GM18868 (cell line): ENCODE measurements at regions not wholly inside any gene's neighbourhood (a gene's known extent, or its start where the extent isn't known, plus 50 kb on each side); places are given as distances from the start of the nearest gene placed in this dataset.
"Not testable (repeated sequence)": the region's sequence is repeated elsewhere in the genome, so short reads cannot be mapped to it uniquely, and the experiment has no call there.

ENCODE experiments used
- ATAC-seq: cut with Tn5 transposase; IDR thresholded peaks from one replicate; pipeline ENCODE4 v1.9.1; 2021; ENCODE audit warnings: mild to moderate bottlenecking, moderate library complexity; ENCODE audit not compliant: unreplicated experiment

- no peak for ATAC-seq
These were observed 60.9 kb upstream of the BMAL1 start for GRCh38 chr11:13216711-13217075.

GRCh38 chr11:13218685-13219084 is 58.9 kb upstream of the BMAL1 start:
- ATAC-seq: not testable (repeated sequence)

- no peak for ATAC-seq
These were observed 57.4 kb upstream of the BMAL1 start for GRCh38 chr11:13220148-13220547.

GRCh38 chr11:13221722-13222121 is 55.9 kb upstream of the BMAL1 start:
- no peak for ATAC-seq

GRCh38 chr11:13222285-13222684 is 55.3 kb upstream of the BMAL1 start:
- no peak for ATAC-seq

- no peak for ATAC-seq
These were observed 54.5 kb upstream of the BMAL1 start for GRCh38 chr11:13223112-13223511.

- no peak for ATAC-seq
These were observed 53.3 kb upstream of the BMAL1 start for GRCh38 chr11:13224324-13224723.

- ATAC-seq: no peak
These were observed 52.3 kb upstream of the BMAL1 start for GRCh38 chr11:13225038-13226001.

- no peak for ATAC-seq
These were observed 49.8 kb upstream of the BMAL1 start for GRCh38 chr11:13227676-13228255.
